ENCODE measurements at regions not wholly inside any gene's neighbourhood (a gene's known extent, or its start where the extent isn't known, plus 50 kb on each side); places are given as distances from the start of the nearest gene placed in this dataset.
"Not testable (repeated sequence)": the region's sequence is repeated elsewhere in the genome, so short reads cannot be mapped to it uniquely, and the experiment has no call there.

DNA sequence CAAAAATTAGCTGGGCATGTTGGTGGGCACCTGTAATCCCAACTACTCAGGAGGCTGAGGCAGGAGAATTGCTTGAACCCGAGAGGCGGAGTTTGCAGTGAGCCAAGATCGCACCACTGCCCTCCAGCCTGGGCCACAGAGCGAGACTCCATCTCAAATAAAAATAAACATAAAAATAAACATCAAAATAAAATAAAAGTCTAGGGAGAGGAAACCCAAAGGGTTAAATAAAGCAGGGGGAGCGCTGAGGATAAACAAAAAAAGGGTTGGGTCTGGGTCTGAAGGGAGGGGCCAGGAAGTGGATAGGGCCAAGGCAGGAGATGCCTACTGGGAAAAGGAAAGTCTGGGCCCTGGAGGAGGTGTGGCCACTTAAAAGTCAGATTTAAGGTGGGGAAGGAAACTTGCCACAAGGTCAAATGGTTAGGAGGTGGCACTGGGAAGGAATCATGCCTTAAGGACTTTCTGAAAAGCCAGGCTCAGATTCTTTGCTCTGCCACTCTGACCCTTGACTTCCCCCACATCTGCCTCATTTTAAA, 150.0 kb downstream of the ADSS2 start:
- DNase-seq, result no peak

DNA sequence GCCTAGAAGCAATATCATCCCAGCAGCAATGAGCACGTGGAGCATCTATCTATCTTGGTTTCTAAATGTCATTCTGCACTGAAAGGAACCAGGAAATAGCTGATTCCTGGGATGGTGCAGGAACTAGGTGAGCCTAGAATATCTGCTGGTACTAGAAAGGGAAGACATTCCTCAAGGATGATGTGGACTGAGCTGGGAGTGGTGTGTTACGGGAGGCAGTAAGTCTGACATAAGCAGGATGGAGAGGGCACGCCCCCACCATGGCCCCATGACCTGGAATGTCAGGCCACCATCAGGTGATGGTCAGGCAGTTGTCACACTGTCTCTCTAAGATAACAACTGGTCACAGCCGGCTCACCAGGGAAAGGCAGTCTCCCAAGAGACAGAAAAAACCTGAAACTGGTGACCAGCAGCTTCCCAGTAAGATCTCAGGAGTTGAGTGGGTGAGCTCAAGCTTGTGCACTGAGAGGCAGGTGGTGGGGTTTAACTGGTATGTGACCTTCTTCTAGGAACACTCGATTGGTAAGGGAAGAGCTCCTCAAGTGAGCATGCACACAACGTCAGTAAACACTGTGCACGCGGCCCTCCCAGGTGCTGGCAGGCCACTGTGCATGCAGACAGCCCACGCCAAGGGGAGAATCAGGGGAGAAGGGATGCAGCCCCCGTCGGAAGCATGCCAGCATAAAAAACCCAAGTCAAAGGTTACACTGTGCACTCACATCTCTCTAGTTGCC, 148.7 kb downstream of the ADSS2 start:
- no peak for DNase-seq

DNA sequence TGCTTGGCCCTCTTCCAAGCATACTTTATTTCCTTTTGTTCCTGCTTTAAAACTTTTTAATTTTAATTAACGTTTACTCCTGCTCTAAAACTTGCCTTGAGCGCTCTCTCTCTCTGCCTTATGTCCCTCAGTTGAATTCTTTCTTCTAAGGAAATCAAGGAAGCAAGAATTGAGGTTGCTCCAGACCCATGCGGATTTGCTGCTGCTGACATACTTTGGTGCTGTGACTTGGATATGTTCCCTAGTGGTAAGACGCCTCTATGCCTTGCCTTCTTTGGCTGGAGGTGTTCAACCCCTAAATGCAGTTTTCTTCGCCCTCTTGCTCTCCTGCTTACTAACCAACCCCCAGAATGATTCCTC, 148.1 kb downstream of the ADSS2 start:
- no peak for DNase-seq

DNA sequence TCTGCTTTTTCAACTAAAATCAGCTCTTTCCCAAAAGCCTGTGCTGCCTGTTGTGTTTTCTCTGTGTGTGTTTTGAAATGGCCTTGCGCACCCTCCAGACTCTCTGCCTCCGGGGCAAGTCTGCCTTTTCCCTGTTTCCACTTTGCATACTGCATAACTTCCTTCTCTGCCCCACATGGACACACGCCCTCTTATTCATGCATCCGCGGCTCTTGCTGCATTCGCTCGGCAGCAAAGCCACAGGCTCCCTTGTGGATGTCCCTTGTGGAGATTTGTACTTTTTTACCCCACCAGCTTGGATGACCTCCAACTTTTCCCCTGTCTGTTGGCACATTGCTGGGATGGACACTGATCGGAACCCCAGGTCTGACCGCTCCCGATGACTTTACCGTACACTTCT, 147.6 kb downstream of the ADSS2 start:
- no peak for DNase-seq

DNA sequence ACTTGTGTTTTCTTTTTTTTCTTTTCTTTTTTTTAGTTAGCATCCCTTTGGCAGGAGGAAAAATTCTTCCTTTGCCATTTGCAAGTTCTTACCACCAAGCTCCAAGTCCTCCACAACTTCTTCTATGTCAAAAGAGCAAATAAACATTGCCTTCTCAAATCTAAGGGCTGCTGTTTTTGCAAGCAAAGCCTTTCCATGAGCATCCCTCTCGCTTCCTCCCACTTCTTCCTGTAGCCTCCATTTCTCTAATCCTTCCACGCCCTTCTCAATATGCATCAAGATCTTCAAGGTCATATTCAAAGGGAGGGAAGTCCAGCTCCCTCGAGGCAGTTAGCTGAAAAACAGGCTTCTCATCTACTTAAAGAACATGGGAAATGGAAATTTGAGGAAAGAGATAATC, 147.1 kb downstream of the ADSS2 start:
- no peak for DNase-seq

DNA sequence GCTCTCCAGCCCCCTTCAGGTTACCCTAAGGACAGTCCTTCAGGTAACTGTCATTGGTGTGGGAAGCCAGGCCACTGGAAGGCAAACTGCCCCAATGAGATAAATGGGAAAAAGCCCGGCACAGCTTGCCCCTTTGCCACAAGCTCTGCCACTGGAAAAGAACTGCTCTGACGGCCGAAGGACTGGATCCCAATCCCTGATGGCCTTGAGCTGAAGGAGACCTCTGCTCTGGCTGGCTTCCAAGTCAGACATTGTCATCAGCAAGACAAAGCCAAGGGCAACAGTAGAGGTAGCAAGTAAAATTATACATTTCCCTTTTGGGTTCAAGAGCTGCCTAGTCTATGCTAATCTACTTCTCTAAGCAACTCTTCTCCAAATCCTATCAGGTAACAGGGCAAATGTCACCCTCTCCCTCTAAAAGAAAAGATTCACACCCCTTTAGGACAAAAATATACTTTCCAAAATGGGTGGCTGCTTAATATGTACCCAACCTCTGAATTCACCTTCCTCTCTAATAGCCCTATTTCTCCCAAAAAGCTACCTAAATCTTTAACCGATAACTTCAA, 145.8 kb downstream of the ADSS2 start:
- DNase-seq, result no peak

DNA sequence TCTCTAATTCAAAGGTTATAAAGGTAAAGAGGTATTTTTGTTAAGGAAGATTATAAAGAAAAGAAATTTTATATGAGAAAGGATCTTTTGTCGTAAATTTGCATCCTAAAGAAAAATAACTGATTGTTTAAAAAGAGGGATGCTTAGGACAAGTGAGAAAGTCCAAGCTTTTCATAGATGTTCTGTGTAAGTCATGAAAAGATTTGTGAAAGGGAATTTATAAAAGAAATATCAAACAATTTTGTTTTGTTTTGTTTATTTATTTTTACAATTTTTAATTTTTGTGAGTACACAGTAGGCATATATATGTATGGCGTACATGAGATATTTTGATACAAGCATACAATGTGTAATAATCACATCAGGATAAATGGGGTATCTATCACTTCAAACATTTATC, 145.2 kb downstream of the ADSS2 start:
- no peak for DNase-seq

DNA sequence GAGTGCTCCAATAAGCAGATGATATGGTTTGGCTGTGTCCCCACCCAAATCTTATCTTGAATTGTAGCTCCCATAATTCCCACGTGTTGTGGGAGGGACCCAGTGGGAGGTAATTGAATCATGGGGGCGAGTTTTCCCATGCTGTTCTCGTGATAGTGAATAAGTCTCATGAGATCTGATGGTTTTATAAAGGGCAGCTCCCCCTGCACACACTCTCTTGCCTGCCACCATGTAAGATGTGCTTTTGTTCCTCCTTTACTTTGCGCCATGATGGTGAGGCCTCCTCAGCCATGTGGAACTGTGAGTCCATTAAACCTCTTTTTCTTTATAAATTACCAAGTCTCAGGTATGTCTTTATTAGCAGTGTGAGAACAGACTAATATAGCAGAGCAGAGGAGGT, 142.5 kb downstream of the ADSS2 start:
- DNase-seq, result not testable (repeated sequence)

DNA sequence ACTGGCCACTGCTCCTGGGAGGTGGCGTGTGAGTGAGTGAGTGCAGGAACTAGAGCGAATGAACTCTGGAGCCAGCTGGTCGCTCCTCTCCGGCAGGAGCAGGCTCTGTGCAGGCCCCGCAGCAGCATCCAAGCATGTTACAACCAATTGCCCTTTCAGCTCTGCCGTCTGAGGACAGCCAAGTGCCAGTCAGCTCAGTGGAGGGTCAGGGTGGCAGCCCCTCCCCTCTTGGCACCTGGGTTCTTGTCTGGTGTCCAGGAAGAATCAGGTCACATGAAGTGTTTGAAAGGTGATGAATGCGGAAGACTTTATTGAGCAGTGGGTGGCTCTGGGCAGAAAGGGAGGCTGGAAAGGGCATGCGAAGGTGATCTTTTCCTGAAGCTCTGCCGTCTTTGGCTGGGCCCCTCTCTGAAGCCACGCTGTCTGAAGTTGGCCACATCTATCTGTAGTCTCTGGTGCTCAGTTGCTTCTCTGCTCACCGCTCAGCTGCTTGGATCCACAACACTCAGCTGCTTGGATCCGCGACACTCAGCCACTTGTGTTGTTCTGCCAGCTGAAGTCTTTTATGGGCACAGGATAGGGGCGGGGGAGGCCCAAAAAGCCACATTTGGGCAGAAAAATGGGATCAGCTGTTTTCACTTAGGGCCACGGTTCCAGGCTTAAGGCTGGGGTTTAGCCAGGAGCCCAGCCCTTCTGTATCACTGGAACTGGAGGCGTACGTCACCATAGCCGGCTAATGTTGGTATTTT, 139.8 kb downstream of the ADSS2 start:
- DNase-seq, result no peak

DNA sequence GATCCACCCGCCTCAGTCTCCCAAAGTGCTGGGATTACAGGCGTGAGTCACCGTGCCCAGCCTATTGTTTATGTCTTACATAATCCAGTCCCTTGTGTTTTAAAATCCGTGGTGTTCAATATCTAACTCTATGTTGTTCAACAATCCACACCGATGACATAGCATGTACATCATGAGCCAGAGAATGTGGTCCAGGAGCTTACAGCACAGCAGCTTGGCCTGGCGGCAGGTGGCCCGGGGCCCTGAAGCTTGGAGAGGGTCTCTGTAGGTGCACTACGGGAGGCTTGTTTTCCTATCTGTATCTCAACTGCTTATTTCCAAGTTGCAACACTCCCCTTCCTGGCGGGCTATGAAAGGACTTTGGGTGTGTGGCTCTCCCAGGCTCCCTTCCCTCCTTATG, 138.4 kb downstream of the ADSS2 start:
- DNase-seq, result no peak

DNA sequence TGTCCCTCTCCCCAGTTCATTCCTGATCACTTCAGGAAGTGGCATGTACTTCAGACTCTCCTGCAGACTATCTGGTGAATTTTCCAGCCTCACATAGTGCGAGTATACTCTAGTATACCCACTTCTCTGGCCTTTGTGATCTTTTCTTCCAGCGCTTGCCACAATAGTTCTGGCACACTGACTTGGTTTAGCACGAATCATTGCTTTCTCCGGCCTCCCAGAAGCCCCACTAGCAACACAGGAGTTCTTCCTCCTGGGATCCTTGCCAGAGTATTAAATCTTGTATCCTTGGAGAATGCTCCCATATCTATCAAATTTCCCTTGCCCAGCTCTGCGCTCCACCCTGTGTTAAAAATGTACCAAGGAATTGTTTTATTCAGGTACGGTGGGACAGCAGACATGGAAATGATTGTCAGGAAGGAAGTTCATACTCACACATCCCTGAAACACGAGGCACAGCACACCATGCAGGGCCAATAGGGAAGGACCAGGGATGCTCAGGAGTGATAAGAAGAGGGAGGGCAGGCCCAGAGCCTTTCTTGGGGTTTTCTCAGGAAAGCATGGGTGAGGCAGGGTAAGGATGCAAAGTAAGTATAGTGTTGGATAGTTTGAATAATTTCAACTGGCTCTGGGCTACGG, 136.7 kb downstream of the ADSS2 start:
- no peak for DNase-seq

DNA sequence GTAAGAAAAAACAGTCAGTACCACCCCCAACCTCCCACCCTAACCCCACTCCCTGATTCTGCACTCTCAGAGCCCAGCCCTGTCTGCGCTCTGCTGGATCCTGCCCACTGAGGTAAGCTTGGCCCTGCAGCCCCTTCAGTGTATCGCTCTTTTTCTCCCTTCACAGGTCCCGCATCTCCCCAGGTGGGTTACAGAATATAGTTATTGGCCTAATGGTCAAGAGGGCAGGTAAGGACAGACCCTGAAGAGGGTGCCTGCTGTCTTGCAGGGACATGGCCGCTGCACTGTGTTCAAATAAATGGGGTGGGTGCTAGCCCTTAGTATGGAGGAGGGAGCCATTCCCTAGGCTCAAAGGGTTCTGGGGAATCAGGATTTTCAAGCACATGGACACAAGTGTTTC, 135.7 kb downstream of the ADSS2 start:
- DNase-seq, result no peak

DNA sequence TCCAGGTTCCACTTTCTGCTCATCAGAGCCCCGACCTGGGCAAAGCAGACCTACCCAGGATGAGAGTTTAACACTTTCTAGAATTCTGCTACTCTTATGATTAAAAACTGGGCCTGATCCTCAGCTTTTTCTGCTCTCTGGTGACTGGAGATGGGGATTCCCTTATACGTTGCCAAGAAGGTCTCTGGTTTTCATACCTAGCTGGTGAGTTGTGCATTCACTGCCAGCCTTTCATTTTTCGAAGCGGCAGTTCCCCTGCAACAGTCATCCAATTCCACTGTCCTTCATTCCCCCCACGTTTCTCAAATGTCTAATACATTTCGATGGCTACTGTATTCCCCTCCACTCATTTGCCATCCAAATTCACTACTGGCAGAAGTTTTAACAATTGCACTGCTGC, 135.3 kb downstream of the ADSS2 start:
- no peak for DNase-seq

DNA sequence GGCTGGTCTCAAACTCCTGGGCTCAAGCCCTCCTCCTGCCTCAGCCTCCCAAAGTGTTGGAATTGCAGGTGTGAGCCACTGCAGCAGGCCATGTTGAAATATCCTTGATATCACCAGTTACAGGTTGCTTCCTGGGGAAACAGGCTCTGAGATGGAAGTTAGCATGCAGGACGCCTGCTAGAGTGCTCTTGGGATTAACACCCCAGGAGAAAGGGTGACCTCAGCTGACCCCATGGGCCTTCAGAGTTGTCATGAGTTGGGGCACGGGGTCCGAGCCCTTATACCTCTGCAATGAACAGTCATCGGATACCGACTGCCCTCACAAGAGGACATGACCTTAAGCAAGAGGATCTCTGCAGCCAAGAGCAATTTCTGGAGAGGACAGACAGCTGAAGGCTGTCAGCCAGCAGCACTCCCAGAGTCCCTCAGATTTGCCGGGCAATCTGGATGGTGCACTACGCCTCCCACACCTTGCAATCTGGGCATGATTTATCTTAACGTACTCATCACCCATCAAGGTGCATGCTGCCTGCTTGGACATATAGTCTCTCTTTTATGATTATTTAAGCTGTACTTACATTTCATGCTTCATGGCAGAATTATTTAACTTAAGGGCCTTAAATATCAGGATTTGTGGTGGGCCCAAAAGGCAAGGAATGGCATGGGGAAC, 134.6 kb downstream of the ADSS2 start:
- no peak for DNase-seq

DNA sequence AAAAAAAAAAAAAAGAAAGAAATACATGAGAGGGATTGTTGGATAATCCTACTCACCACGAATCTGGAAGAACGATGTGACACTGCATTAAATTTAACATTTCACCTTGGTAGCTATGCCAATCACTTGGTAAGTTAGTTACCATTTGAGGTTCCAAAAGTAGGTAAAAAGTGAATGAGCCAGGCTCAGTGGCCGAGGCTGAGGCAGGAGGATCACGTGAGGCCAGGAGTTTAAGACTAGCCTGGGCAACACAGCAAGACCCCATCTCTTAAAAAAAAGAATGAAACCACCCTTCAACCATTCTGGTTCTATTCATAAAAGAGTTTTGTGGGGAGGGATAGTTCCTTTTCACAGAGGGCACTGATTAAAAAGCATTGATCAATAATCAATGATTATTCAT, 133.6 kb downstream of the ADSS2 start:
- no peak for DNase-seq

DNA sequence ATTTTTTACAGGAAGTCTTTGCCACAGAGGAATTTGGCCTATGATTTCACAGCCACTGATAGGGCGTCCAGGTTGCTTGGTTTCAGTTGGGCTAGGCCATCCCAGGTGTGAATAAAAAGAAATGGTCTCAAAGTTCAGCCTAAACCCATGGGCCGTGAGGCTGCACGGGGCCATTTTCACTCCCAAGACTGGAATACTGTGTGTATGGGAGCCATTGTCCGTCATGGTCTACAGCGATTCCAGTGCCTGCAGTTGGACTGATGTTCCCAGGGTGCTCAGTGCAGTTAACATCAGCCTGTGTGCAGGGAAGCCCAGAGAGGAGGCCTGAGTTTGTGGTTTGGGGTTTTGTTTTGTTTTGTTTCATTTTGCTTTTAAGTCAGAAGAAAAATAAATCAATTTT, 133.2 kb downstream of the ADSS2 start:
- no peak for DNase-seq

DNA sequence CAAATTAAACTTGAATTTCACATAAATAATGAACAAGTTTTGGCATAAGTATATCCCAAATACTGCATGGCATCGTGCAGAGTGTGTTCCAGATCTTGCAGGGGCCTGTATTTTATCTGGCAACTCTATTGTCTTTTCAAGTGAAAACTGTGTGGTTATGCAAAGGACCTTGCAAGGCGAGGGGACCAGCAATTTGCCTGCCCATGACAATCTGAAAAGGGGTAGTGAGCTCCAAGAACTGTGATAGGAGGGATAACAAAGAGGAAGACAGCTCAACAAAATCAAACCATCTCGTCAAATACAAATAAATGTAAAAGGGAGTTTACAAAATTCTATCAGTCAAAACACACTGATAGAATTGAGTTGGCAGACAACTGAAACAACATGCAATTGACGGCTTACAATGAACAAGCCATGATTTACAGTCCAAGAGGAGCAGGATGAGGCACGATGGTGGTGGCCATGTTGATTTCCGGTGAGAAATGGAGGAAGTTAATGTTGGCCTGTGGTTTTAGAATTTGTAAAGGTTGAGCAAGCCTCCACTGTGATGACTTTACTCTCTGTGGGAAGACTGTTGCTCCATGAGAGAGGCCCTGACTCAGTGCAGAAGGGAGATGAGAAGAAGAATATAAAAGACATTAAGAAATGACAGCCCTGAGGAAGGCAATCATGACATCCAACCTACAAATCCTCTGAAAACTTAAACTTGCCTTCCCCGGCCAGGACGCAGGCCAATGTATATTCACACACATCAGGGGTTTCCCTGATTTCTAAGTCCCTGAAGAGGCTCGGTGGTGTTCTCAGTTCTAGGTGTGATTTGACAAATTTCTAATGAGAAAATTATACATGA, 132.2 kb downstream of the ADSS2 start:
- DNase-seq, result peak; percentile 48

DNA sequence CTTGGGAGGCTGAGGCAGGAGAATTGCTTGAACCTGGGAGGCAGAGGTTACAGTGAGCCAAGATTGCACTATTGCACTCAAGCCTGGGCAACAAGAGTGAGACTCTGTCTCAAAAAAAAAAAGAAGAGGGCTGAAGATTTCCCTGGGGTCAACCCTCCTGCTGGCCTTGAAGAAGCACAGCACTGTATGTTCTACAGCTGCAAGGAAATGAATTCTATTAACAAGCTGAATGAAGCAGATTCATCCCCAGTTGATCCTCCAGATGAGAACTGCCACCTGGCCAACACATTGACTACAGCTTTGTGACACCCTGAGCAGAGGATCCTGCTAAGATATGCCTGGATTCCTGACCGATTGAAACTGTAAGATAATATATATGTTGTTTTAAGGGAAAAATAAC, 129.5 kb downstream of the ADSS2 start:
- DNase-seq, result no peak

DNA sequence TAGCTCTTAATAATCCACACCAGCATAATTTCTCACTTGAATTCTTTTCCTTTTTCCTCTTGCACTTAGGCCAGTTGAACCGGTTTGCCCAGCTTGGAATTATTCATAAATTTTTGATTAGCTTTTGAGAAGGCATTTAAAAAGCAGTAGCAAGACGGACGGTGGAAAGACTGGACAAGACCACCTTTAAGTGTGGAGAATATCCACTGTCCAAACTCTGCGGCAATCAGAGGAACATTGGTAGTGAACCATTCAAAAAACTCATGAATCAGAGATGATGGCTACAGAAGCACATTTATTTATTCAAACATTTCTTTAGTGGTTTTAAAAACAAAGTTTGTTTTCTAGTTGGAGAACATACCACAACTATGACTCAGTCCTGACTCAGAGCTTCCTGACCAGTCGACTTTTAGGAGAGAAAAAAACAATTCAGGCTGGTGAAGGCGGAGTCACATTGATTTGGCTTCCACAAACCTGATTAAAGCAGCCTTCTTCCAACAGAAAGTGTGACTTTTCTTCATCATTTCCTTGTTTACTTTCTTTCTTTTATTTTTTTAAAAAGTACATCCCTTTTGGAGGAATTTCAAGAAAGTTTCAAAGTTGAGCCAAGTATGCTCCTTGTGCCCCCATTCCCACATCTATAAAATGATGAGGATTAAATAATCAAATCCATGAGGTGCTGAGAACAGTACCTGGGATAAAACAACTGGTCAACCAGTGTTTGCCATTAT, 128.8 kb downstream of the ADSS2 start:
- DNase-seq, result peak; percentile 44

DNA sequence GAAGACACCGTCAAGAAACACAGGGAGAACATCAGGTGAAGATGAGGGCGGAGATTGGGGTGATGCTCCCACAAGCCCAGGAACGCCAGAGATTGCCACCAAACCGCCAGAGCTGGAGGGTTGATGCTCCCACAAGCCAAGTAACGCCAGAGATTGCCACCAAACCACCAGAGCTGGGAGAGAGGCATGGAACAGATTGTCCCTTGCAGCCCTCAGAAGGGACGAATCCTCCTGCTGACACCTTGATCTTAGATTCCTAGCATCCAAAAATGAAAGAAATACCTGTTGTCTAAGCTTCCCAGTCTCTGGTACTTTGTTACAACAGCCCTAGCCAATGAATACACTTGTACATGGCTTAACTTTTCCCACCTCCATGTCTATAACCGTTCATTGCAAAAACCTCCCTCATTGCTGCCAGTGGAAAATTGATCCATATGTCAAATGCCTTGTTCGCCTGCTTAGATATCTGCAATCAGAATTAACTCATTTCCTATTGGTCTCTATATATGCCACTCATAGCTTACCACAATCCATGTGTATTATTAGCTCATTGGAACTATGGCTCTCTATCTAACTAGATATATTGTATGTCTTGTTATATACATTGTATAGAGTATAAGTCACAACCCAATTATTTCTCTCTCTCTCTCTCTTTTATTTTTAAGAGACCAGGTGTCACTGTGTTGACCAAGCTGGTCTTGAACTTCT, 127.4 kb downstream of the ADSS2 start:
- DNase-seq, result no peak
